ENCODE measurements at regions not wholly inside any gene's neighbourhood (a gene's known extent, or its start where the extent isn't known, plus 50 kb on each side); places are given as distances from the start of the nearest gene placed in this dataset.

- H3K4me3 ChIP-seq (ENCODE audit: low read depth, low read length) = no peak overlapping the region
- DNase-seq (ENCODE audit: low read depth) = no peak
- no peak for TF ChIP-seq CTCF (IDR thresholded peaks at IDR 0.05; ENCODE audit: low read depth, low read length, missing control alignments)
Measured at GRCh38 chr9:38212016-38212415, 143.0 kb upstream of the SHB start.

- no peak for DNase-seq (ENCODE audit: low read depth)
- no peak overlapping the region for H3K4me3 ChIP-seq (ENCODE audit: low read depth, low read length)
- no peak for TF ChIP-seq CTCF (IDR thresholded peaks at IDR 0.05; ENCODE audit: low read depth, low read length, missing control alignments)
Measured at GRCh38 chr9:38211002-38211401, 142.0 kb upstream of the SHB start.

GRCh38 chr9:38208206-38208901, 139.3 kb upstream of the SHB start:
- DNase-seq (ENCODE audit: low read depth) = no peak
- H3K4me3 ChIP-seq (ENCODE audit: low read depth, low read length) = no peak overlapping the region
- no peak for TF ChIP-seq CTCF (IDR thresholded peaks at IDR 0.05; ENCODE audit: low read depth, low read length, missing control alignments)

- DNase-seq (ENCODE audit: low read depth) = no peak
- TF ChIP-seq CTCF (IDR thresholded peaks at IDR 0.05; ENCODE audit: low read depth, low read length, missing control alignments) = no peak
- no peak overlapping the region for H3K4me3 ChIP-seq (ENCODE audit: low read depth, low read length)
Measured at GRCh38 chr9:38207247-38207778, 138.3 kb upstream of the SHB start.

GRCh38 chr9:38205279-38205678, 136.3 kb upstream of the SHB start:
- DNase-seq (ENCODE audit: low read depth) = no peak
- no peak overlapping the region for H3K4me3 ChIP-seq (ENCODE audit: low read depth, low read length)
- no peak for TF ChIP-seq CTCF (IDR thresholded peaks at IDR 0.05; ENCODE audit: low read depth, low read length, missing control alignments)

GRCh38 chr9:38202336-38202938, 133.4 kb upstream of the SHB start:
- TF ChIP-seq CTCF (IDR thresholded peaks at IDR 0.05; ENCODE audit: low read depth, low read length, missing control alignments) = no peak
- no peak overlapping the region for H3K4me3 ChIP-seq (ENCODE audit: low read depth, low read length)
- DNase-seq (ENCODE audit: low read depth) = no peak

All from GM12864 (cell line).